GM23338 (cell line): ENCODE measurements at regions not wholly inside any gene's neighbourhood (a gene's known extent, or its start where the extent isn't known, plus 50 kb on each side); places are given as distances from the start of the nearest gene placed in this dataset.

ENCODE experiments used
- ATAC-seq: fragments of 200-7000 bp; cut with Tn5 transposase; 3 replicates; pipeline ENCODE4 v1.9.1; 2020
- DNase-seq: peaks from one replicate; pipeline ENCODE4 v3.0.0-alpha.2; 2015; ENCODE audit warnings: low spot score
- H2AFZ ChIP-seq: fragments of 200-600 bp; sonication (generic); 2 replicates; pipeline ENCODE4 v1.8.0; 2016; ENCODE audit warnings: antibody characterized with exemption, mild to moderate bottlenecking, moderate library complexity
- H3F3A ChIP-seq: fragments of 200-600 bp; sonication (generic); replicated peaks from 2 replicates; pipeline ENCODE4 v1.8.0; 2017; ENCODE audit warnings: antibody characterized with exemption, mixed run types, low read depth
- H3K27ac ChIP-seq: fragments of 200-600 bp; sonication (generic); 2 replicates; pipeline ENCODE4 v1.6.1; 2016; ENCODE audit warnings: low read depth
- H3K27me3 ChIP-seq: fragments of 200-600 bp; sonication (generic); 2 replicates; pipeline ENCODE4 v1.8.0; 2016; ENCODE audit warnings: mild to moderate bottlenecking, mixed run types, moderate library complexity; ENCODE audit not compliant: insufficient read depth
- H3K36me3 ChIP-seq: fragments of 200-600 bp; sonication (generic); 2 replicates; pipeline ENCODE4 v1.8.0; 2016; ENCODE audit warnings: mild to moderate bottlenecking; ENCODE audit not compliant: insufficient read depth
- H3K4me1 ChIP-seq: fragments of 200-600 bp; sonication (generic); 2 replicates; pipeline ENCODE4 v1.8.0; 2016; ENCODE audit warnings: mild to moderate bottlenecking, moderate library complexity; ENCODE audit not compliant: insufficient read depth
- H3K4me2 ChIP-seq: fragments of 200-600 bp; sonication (generic); 2 replicates; pipeline ENCODE4 v1.7.1; 2017; ENCODE audit warnings: mixed run types
- H3K4me3 ChIP-seq: fragments of 200-600 bp; sonication (generic); 2 replicates; pipeline ENCODE4 v1.6.1; 2016; ENCODE audit warnings: mixed run types
- H3K79me2 ChIP-seq: fragments of 200-600 bp; sonication (generic); replicated peaks from 2 replicates; pipeline ENCODE4 v1.8.0; 2017; ENCODE audit warnings: mild to moderate bottlenecking; ENCODE audit not compliant: insufficient read depth
- H3K9me2 ChIP-seq: fragments of 200-600 bp; sonication (generic); 2 replicates; pipeline ENCODE4 v1.8.0; 2017; ENCODE audit not compliant: insufficient read depth
- H4K20me1 ChIP-seq: fragments of 200-600 bp; sonication (generic); replicated peaks from 2 replicates; pipeline ENCODE4 v1.8.0; 2017; ENCODE audit warnings: mild to moderate bottlenecking; ENCODE audit not compliant: insufficient read depth
- H3K27ac Mint-ChIP-seq: 2 replicates; pipeline ENCODE4 v1.8.0; 2020; ENCODE audit warnings: inconsistent platforms, mild to moderate bottlenecking, moderate library complexity, mixed read lengths
- H3K27me3 Mint-ChIP-seq: 3 replicates; pipeline ENCODE4 v1.8.0; 2022; ENCODE audit warnings: low read depth, mild to moderate bottlenecking, moderate library complexity, mixed read lengths, inconsistent platforms; ENCODE audit not compliant: insufficient read depth, poor library complexity
- H3K36me3 Mint-ChIP-seq: 3 replicates; pipeline ENCODE4 v1.8.0; 2021; ENCODE audit warnings: low read depth, mild to moderate bottlenecking, inconsistent platforms, moderate library complexity, mixed read lengths
- H3K4me1 Mint-ChIP-seq: 3 replicates; pipeline ENCODE4 v1.8.0; 2020; ENCODE audit warnings: mild to moderate bottlenecking, inconsistent platforms, mixed read lengths
- H3K4me3 Mint-ChIP-seq: 3 replicates; pipeline ENCODE4 v1.8.0; 2021; ENCODE audit warnings: moderate library complexity, mild to moderate bottlenecking, inconsistent platforms, mixed read lengths
- H3K9me3 Mint-ChIP-seq: 3 replicates; pipeline ENCODE4 v1.8.0; 2020; ENCODE audit warnings: moderate library complexity, mild to moderate bottlenecking, inconsistent platforms, mixed read lengths
- CREB1 ChIP-seq: fragments of 250-450 bp; sonication (Bioruptor Pico); IDR thresholded peaks from 2 replicates; pipeline ENCODE4 v1.5.0; 2020; ENCODE audit warnings: low read depth, mild to moderate bottlenecking, moderate library complexity
- EZH2 ChIP-seq: fragments of 200-600 bp; sonication (generic); IDR thresholded peaks from one replicate; pipeline ENCODE4 v1.8.0; 2017; ENCODE audit warnings: antibody characterized with exemption, mild to moderate bottlenecking, low read depth; ENCODE audit not compliant: unreplicated experiment
- EZH2phosphoT487 ChIP-seq: fragments of 200-600 bp; sonication (generic); IDR thresholded peaks from one replicate; pipeline ENCODE4 v1.8.1; 2018; ENCODE audit warnings: antibody characterized with exemption; ENCODE audit not compliant: unreplicated experiment
- JUNB ChIP-seq: IDR thresholded peaks from one replicate; pipeline ENCODE4 v1.6.1; 2016; ENCODE audit warnings: antibody characterized with exemption; ENCODE audit not compliant: unreplicated experiment
- NANOG ChIP-seq: IDR thresholded peaks from 2 replicates; pipeline ENCODE4 v1.6.1; 2016; ENCODE audit warnings: antibody characterized with exemption, borderline replicate concordance
- POLR2AphosphoS5 ChIP-seq: IDR thresholded peaks from 2 replicates; pipeline ENCODE4 v1.6.1; 2016; ENCODE audit warnings: antibody characterized with exemption, low read depth
- STAT1 ChIP-seq: IDR thresholded peaks from one replicate; pipeline ENCODE4 v1.6.1; 2016; ENCODE audit warnings: antibody characterized with exemption; ENCODE audit not compliant: unreplicated experiment
- ZNF114 ChIP-seq: fragments of 250-450 bp; sonication (Bioruptor Pico); IDR thresholded peaks from 2 replicates; pipeline ENCODE4 v1.5.0; 2020; ENCODE audit warnings: mild to moderate bottlenecking, moderate library complexity
- ZNF331 ChIP-seq: fragments of 250-450 bp; sonication (Bioruptor Pico); IDR thresholded peaks from 2 replicates; pipeline ENCODE4 v1.5.0; 2020; ENCODE audit warnings: low read depth, mild to moderate bottlenecking, moderate library complexity
- TF ChIP-seq, protein P1 (sequence below), 2 experiments: fragments of 200-600 bp in 1 of 2; sonication (generic) in 1 of 2; conservative IDR thresholded peaks; 2 replicates each; pipeline versions ENCODE4 v1.5.1 to v1.6.1; 2016 to 2017; ENCODE audit warnings: antibody characterized with exemption in 2 of 2, low read depth in 2 of 2, mild to moderate bottlenecking in 2 of 2, moderate library complexity in 1 of 2
- TF ChIP-seq, protein P2 (sequence below): IDR thresholded peaks from 2 replicates; pipeline ENCODE4 v1.6.1; 2016; ENCODE audit warnings: antibody characterized with exemption

DNA sequence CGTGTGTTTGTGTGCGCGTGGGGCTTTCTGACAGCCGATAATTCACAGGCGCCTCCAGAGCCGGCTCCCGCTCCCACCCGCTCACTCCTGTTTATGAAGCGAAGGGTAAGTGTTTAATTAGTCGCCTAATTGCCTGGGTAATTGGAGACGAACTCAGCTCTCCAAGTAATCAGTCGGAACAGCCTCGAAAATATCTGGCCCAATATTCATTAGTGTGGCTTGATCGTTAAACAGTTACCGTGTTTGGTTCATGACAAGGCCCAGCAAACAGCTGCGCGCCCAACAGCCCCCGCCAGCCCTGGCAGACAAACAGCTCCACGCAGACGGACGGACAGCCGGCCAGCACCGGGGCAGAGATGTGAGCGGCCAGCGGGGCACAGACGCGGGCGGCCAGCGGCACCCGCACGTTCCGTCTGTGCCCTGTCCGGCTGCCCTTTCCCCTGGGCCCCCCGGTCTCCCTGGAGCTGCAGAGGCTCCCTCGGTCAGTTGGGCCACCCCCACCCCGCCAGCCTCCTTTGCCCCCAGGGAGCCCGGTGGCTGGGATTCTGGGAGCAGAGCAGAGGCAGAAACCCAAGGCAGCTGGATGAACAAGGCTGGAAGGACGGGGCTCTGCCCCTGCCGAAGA lies 98.2 kb downstream of the UNCX start:
- no peak for TF ChIP-seq JUNB
- TF ChIP-seq NANOG = no peak
- TF ChIP-seq ZNF114 (CRISPR knock-in tag) = no peak
- TF ChIP-seq EZH2phosphoT487 = no peak
- TF ChIP-seq STAT1 = no peak
- TF ChIP-seq EZH2 = no peak
- no peak for TF ChIP-seq ZNF331

DNA sequence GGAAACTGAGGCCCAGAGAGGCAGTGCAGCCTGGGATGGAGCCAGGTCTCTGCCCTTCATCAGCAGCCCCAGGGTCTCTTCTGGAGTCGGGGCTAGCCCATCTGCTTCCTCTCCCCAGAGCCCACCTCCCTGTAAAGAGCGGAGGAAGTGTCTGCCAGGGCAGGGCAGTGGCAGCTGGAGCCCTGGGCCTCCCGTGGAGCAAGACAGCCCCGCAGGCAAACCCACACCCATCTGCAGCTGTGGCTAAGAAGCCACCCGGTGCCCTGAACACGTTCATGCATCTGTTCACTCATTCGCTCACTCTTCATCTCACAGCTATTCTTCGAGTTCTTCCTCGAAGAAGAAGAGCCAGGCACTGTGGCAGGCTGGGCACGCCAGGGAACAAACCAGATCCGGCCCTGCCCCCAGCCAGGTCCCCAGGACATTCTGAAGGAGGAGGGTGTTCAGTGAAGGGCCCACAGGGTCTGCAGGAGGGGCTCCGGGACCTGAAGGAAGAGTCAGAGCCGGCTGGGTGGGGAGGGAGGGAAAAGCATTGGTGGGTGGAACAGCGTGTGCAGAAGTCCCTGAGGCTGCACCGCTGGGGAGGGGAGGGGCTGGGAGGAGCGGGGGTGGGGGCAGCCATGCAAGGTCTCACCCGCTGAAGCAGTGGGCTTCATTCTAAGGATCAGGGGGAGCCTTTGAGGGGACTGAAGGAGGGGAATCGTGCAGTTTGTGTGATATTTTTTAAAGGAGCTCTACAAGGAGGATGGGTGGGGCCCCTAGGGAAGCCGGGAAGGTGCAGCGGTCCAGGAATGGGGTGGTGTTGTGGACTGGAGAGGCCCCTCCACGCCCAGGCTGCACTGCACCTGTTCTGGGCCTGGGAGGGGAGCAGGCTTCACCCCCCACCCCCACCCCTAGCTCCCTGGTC lies 99.1 kb downstream of the UNCX start:
- Mint-ChIP-seq H3K4me1 (no peaks in the 10 kb centered on the region), H3K9me3 (peaks cover 9% of the 10 kb centered on the region), H3K36me3 (no peaks in the 10 kb centered on the region), H3K4me3 (no peak overlapping the region), H3K27ac (no peak overlapping the region), H3K27me3 (peaks cover 6% of the 10 kb centered on the region)
- no peak overlapping the region for H2AFZ ChIP-seq
- no peak overlapping the region for H3K4me2 ChIP-seq
- H3K4me1 ChIP-seq = no peaks in the 10 kb centered on the region
- no peaks in the 10 kb centered on the region for H4K20me1 ChIP-seq
- no peaks in the 10 kb centered on the region for H3F3A ChIP-seq
- H3K27me3 ChIP-seq = no peaks in the 10 kb centered on the region
- no peak for DNase-seq
- H3K79me2 ChIP-seq = no peaks in the 10 kb centered on the region
- no peaks in the 10 kb centered on the region for H3K36me3 ChIP-seq
- H3K9me2 ChIP-seq = no peaks in the 10 kb centered on the region
- H3K27ac ChIP-seq = no peak overlapping the region
- no peak overlapping the region for H3K4me3 ChIP-seq
- ATAC-seq = no peak
- TF ChIP-seq ZNF331 = no peak
- no peak for TF ChIP-seq NANOG
- TF ChIP-seq, protein P1, sequence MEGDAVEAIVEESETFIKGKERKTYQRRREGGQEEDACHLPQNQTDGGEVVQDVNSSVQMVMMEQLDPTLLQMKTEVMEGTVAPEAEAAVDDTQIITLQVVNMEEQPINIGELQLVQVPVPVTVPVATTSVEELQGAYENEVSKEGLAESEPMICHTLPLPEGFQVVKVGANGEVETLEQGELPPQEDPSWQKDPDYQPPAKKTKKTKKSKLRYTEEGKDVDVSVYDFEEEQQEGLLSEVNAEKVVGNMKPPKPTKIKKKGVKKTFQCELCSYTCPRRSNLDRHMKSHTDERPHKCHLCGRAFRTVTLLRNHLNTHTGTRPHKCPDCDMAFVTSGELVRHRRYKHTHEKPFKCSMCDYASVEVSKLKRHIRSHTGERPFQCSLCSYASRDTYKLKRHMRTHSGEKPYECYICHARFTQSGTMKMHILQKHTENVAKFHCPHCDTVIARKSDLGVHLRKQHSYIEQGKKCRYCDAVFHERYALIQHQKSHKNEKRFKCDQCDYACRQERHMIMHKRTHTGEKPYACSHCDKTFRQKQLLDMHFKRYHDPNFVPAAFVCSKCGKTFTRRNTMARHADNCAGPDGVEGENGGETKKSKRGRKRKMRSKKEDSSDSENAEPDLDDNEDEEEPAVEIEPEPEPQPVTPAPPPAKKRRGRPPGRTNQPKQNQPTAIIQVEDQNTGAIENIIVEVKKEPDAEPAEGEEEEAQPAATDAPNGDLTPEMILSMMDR (conservative IDR thresholded peaks at IDR 0.05; ENCODE audit: low read depth in 2 of 2) = no peak
- TF ChIP-seq JUNB = no peak
- TF ChIP-seq ZNF114 (CRISPR knock-in tag) = no peak
- TF ChIP-seq POLR2AphosphoS5 = no peak
- no peak for TF ChIP-seq CREB1 (CRISPR knock-in tag)
- no peak for TF ChIP-seq EZH2
- TF ChIP-seq, protein P2, sequence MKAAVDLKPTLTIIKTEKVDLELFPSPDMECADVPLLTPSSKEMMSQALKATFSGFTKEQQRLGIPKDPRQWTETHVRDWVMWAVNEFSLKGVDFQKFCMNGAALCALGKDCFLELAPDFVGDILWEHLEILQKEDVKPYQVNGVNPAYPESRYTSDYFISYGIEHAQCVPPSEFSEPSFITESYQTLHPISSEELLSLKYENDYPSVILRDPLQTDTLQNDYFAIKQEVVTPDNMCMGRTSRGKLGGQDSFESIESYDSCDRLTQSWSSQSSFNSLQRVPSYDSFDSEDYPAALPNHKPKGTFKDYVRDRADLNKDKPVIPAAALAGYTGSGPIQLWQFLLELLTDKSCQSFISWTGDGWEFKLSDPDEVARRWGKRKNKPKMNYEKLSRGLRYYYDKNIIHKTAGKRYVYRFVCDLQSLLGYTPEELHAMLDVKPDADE = no peak
- TF ChIP-seq EZH2phosphoT487 = no peak

More for the DNA sequence above, 98.2 kb downstream of the UNCX start:
- H3K79me2 ChIP-seq = no peaks in the 10 kb centered on the region
- no peak overlapping the region for H2AFZ ChIP-seq
- no peak overlapping the region for H3K4me2 ChIP-seq
- H3K4me1 Mint-ChIP-seq = no peaks in the 10 kb centered on the region
- H3K9me2 ChIP-seq = no peaks in the 10 kb centered on the region
- H3F3A ChIP-seq = no peaks in the 10 kb centered on the region
- H3K36me3 Mint-ChIP-seq = no peaks in the 10 kb centered on the region
- no peaks in the 10 kb centered on the region for H4K20me1 ChIP-seq
- H3K4me1 ChIP-seq = no peaks in the 10 kb centered on the region
- H3K36me3 ChIP-seq = no peaks in the 10 kb centered on the region
- H3K27me3 Mint-ChIP-seq = peaks cover 6% of the 10 kb centered on the region
- no peak for ATAC-seq
- H3K4me3 ChIP-seq = no peak overlapping the region
- no peak overlapping the region for H3K27ac Mint-ChIP-seq
- no peak overlapping the region for H3K27ac ChIP-seq
- no peak overlapping the region for H3K4me3 Mint-ChIP-seq
- peaks cover 2% of the 10 kb centered on the region; the same call in 1 of the 3 replicates for H3K9me3 Mint-ChIP-seq
- DNase-seq = no peak
- H3K27me3 ChIP-seq = no peaks in the 10 kb centered on the region
